ENCODE measurements at regions not wholly inside any gene's neighbourhood (a gene's known extent, or its start where the extent isn't known, plus 50 kb on each side); places are given as distances from the start of the nearest gene placed in this dataset.

DNA sequence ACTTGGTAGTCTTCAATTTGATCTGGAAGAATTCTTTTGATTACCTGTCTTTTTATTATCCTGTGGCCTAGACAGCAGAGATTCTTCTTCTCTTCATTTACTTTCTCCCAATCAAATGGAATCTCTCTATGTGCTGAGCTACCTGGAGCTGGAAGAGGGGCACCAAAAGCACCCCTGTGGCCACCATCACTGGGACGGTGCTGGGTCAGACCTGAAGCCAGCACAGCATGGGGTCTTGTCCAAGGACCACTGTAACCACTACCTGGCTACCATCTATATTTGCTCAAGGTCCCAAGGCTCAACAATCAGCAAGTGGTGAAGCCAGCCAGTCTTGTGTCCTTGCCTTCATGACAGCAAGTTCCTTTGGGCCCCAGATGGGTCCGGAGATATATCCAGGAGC, 186.6 kb downstream of the JRKL start (continued):
- TF ChIP-seq ELK1 (IDR thresholded peaks at IDR 0.05; ENCODE audit: low read depth, low read length) (no peak), SUZ12 (IDR thresholded peaks at IDR 0.05; ENCODE audit: unreplicated experiment) (no peak), SUPT20H (IDR thresholded peaks at IDR 0.05; ENCODE audit: borderline replicate concordance, control insufficient read depth, low read depth, low read length) (no peak)

DNA sequence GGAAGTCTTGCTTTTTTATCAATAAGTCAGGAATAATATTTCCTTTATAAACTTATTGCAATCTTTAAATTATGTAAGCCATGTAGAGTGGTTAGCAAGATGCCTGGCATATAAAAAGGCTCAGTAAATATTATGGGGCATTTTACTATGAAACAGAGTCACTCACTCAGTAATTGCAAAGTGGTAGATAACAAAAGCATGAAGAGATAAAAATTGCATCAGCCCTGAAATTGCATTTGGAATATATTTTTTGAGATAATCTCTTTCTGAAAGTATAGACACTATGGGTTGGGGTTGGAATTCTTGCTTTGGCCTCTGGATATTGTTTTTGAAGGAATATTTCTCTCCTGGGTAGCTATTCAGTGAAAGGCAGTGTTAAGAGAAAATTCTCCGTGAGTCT, 188.6 kb downstream of the JRKL start:
- FAIRE-seq (no peak), ATAC-seq (no peak), DNase-seq (ENCODE audit: low read depth, low spot score) (no peak)
- Histone ChIP-seq H3K36me3 (ENCODE audit: control insufficient read depth in 2 of 2, insufficient read depth in 2 of 2, low read length in 1 of 2) (no peaks in the 10 kb centered on the region), H3K4me3 (no peak overlapping the region), H3K27me3 (replicated peaks in 1 of 2; ENCODE audit: control insufficient read depth in 2 of 2, insufficient read depth in 2 of 2, low read length in 1 of 2) (no peaks in the 10 kb centered on the region), H3K4me2 (ENCODE audit: control insufficient read depth, insufficient read depth) (no peak overlapping the region), H3K9me3 (replicated peaks; ENCODE audit: control insufficient read depth, insufficient read depth, low read length) (no peaks in the 10 kb centered on the region), H3K79me2 (ENCODE audit: control insufficient read depth, insufficient read depth, low read length) (no peaks in the 10 kb centered on the region), H3K9ac (ENCODE audit: control insufficient read depth, insufficient read depth, low read length) (no peak overlapping the region), H3K27ac (ENCODE audit: control insufficient read depth, insufficient read depth) (no peak overlapping the region), H2AFZ (ENCODE audit: control insufficient read depth, low read depth, low read length) (no peak overlapping the region), H4K20me1 (ENCODE audit: control insufficient read depth, insufficient read depth) (no peaks in the 10 kb centered on the region), H3K4me1 (ENCODE audit: control insufficient read depth, insufficient read depth, low read length) (no peaks in the 10 kb centered on the region)
- BruUV-seq (replicated peaks): no TSS peak
- in situ Hi-C loops (cut with MboI): no loop called here
- intact Hi-C loops (cut with micrococcal nuclease; ENCODE audit: unreplicated experiment): no loop called here
- WGBS (ENCODE audit: insufficient coverage, insufficient replicate concordance, low lambda C conversion rate, missing lambda C conversion rate): 50% methylated on average over 1 of the region's 1 CpG
- ChIA-PET SMC1A (ENCODE audit: uncharacterized antibody, unreplicated experiment) (no interaction called here), RAD21 (ENCODE audit: unreplicated experiment) (no interaction called here), POLR2A (interaction anchor here (0.6 kb wide), 1 partner anchor 84 kb away, joined by 3 read pairs; no protein-coding TSS in a partner anchor), CTCF (no interaction called here)
- TF ChIP-seq, protein P1, sequence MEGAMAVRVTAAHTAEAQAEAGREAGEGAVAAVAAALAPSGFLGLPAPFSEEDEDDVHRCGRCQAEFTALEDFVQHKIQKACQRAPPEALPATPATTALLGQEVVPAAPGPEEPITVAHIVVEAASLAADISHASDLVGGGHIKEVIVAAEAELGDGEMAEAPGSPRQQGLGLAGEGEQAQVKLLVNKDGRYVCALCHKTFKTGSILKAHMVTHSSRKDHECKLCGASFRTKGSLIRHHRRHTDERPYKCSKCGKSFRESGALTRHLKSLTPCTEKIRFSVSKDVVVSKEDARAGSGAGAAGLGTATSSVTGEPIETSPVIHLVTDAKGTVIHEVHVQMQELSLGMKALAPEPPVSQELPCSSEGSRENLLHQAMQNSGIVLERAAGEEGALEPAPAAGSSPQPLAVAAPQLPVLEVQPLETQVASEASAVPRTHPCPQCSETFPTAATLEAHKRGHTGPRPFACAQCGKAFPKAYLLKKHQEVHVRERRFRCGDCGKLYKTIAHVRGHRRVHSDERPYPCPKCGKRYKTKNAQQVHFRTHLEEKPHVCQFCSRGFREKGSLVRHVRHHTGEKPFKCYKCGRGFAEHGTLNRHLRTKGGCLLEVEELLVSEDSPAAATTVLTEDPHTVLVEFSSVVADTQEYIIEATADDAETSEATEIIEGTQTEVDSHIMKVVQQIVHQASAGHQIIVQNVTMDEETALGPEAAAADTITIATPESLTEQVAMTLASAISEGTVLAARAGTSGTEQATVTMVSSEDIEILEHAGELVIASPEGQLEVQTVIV (IDR thresholded peaks at IDR 0.05; ENCODE audit: borderline replicate concordance, partially characterized antibody): no peak
- TF ChIP-seq MTA2 (IDR thresholded peaks at IDR 0.05; ENCODE audit: low read depth) (no peak), SMAD1 (IDR thresholded peaks at IDR 0.05; ENCODE audit: low read depth, partially characterized antibody) (no peak), EP300 (IDR thresholded peaks at IDR 0.05; ENCODE audit: borderline replicate concordance in 1 of 2, control insufficient read depth in 1 of 2, low read depth in 2 of 2, low read length in 2 of 2) (no peak), SIX5 (IDR thresholded peaks at IDR 0.05; ENCODE audit: low read depth, low read length, severe bottlenecking) (no peak), CBX3 (IDR thresholded peaks at IDR 0.05; ENCODE audit: borderline replicate concordance, low read depth) (no peak), NFYA (IDR thresholded peaks at IDR 0.05; ENCODE audit: borderline replicate concordance, low read depth, low read length) (no peak), POLR2A (IDR thresholded peaks at IDR 0.05; ENCODE audit: low read depth, low read length) (no peak), ZBTB11 (CRISPR knock-in tag; IDR thresholded peaks at IDR 0.05) (no peak), GATAD2B (conservative IDR thresholded peaks at IDR 0.05; ENCODE audit: low read depth) (no peak)
- TF ChIP-seq, protein P2, sequence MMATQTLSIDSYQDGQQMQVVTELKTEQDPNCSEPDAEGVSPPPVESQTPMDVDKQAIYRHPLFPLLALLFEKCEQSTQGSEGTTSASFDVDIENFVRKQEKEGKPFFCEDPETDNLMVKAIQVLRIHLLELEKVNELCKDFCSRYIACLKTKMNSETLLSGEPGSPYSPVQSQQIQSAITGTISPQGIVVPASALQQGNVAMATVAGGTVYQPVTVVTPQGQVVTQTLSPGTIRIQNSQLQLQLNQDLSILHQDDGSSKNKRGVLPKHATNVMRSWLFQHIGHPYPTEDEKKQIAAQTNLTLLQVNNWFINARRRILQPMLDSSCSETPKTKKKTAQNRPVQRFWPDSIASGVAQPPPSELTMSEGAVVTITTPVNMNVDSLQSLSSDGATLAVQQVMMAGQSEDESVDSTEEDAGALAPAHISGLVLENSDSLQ (IDR thresholded peaks at IDR 0.05): no peak

Measured in GM12878 (cell line).